Activated T-helper 2 cell treated with anti-CD3 and anti-CD28 coated beads, Interferon-gamma antibody, Interleukin-2, Interleukin-4, amounts not matched to agents 10 μg/mL and 5 μg/mL and 100 μg/mL, durations not matched to agents 14 hours and 24 hours and 36 hours (primary cell): ENCODE measurements at regions not wholly inside any gene's neighbourhood (a gene's known extent, or its start where the extent isn't known, plus 50 kb on each side); places are given as distances from the start of the nearest gene placed in this dataset.
"Not testable (repeated sequence)": the region's sequence is repeated elsewhere in the genome, so short reads cannot be mapped to it uniquely, and the experiment has no call there.

Experiments
- DNase-seq: peaks from one replicate; pipeline ENCODE4 v3.0.0; 2021; ENCODE audit warnings: low spot score
- H3K27ac Mint-ChIP-seq: one replicate; pipeline ENCODE4 v1.8.0; 2021; ENCODE audit warnings: mixed read lengths
- H3K27me3 Mint-ChIP-seq: one replicate; pipeline ENCODE4 v1.8.0; 2021; ENCODE audit warnings: low read depth, mixed read lengths
- H3K36me3 Mint-ChIP-seq: one replicate; pipeline ENCODE4 v1.8.0; 2021; ENCODE audit warnings: low read depth, mixed read lengths
- H3K4me1 Mint-ChIP-seq: one replicate; pipeline ENCODE4 v1.8.0; 2021; ENCODE audit warnings: low read depth, mixed read lengths
- H3K4me3 Mint-ChIP-seq: one replicate; pipeline ENCODE4 v1.8.0; 2021; ENCODE audit warnings: low read depth, mild to moderate bottlenecking, moderate library complexity, mixed read lengths
- H3K9me3 Mint-ChIP-seq: one replicate; pipeline ENCODE4 v1.8.0; 2021; ENCODE audit warnings: mixed read lengths
- intact Hi-C: fragments of 100-400 bp; cut with micrococcal nuclease; formaldehyde crosslinking; loops from one replicate; pipeline ENCODE4 v1.15.1; 2023

- H3K4me3 Mint-ChIP-seq, H3K27me3 Mint-ChIP-seq, H3K36me3 Mint-ChIP-seq, intact Hi-C loops, H3K27ac Mint-ChIP-seq, DNase-seq, H3K4me1 Mint-ChIP-seq, H3K9me3 Mint-ChIP-seq: not testable (repeated sequence)
Observed at GRCh38 chrX:67213686-67214085, 330.1 kb upstream of the AR start.

- Mint-ChIP-seq H3K27ac (no peak overlapping the region), H3K9me3 (no peaks in the 10 kb centered on the region), H3K4me1 (no peaks in the 10 kb centered on the region), H3K27me3 (no peaks in the 10 kb centered on the region), H3K36me3 (no peaks in the 10 kb centered on the region), H3K4me3 (no peak overlapping the region)
- DNase-seq, result no peak
- intact Hi-C loops, result no loop called here
Observed at GRCh38 chrX:67207912-67208311, 335.9 kb upstream of the AR start.

- no peak for DNase-seq
- Mint-ChIP-seq H3K27ac (no peak overlapping the region), H3K36me3 (no peaks in the 10 kb centered on the region), H3K4me3 (no peak overlapping the region), H3K4me1 (no peaks in the 10 kb centered on the region), H3K27me3 (no peaks in the 10 kb centered on the region), H3K9me3 (peaks cover 8% of the 10 kb centered on the region)
- intact Hi-C loops, result no loop called here
Observed at GRCh38 chrX:67159437-67159836, 384.4 kb upstream of the AR start.

GRCh38 chrX:67114635-67115034 is 429.2 kb upstream of the AR start:
- Mint-ChIP-seq H3K9me3 (no peaks in the 10 kb centered on the region), H3K27ac (no peak overlapping the region), H3K27me3 (no peaks in the 10 kb centered on the region), H3K36me3 (no peaks in the 10 kb centered on the region), H3K4me1 (no peaks in the 10 kb centered on the region), H3K4me3 (no peak overlapping the region)
- DNase-seq, result no peak
- intact Hi-C loops, result no loop called here

- Mint-ChIP-seq H3K4me3 (no peak overlapping the region), H3K36me3 (no peaks in the 10 kb centered on the region), H3K27me3 (no peaks in the 10 kb centered on the region), H3K9me3 (no peaks in the 10 kb centered on the region), H3K4me1 (no peaks in the 10 kb centered on the region), H3K27ac (no peak overlapping the region)
- DNase-seq, result no peak
- intact Hi-C loops, result no loop called here
Observed at GRCh38 chrX:67105758-67106116, 438.1 kb upstream of the AR start.

- Mint-ChIP-seq H3K36me3 (no peaks in the 10 kb centered on the region), H3K27me3 (no peaks in the 10 kb centered on the region), H3K4me3 (no peak overlapping the region), H3K9me3 (no peaks in the 10 kb centered on the region), H3K4me1 (no peaks in the 10 kb centered on the region), H3K27ac (no peak overlapping the region)
- no peak for DNase-seq
- intact Hi-C loops, result no loop called here
Observed at GRCh38 chrX:67104982-67105757, 438.7 kb upstream of the AR start.

GRCh38 chrX:67100031-67100884 is 443.6 kb upstream of the AR start:
- no peaks in the 10 kb centered on the region for H3K4me1 Mint-ChIP-seq
- intact Hi-C loops, result no loop called here
- DNase-seq, result no peak
- H3K36me3 Mint-ChIP-seq, result no peaks in the 10 kb centered on the region
- no peak overlapping the region for H3K4me3 Mint-ChIP-seq
- no peaks in the 10 kb centered on the region for H3K27me3 Mint-ChIP-seq
- H3K27ac Mint-ChIP-seq, result no peak overlapping the region
- H3K9me3 Mint-ChIP-seq, result peaks cover 3% of the 10 kb centered on the region

GRCh38 chrX:67094061-67094460 is 449.8 kb upstream of the AR start:
- intact Hi-C loops, result no loop called here
- H3K27me3 Mint-ChIP-seq, result no peaks in the 10 kb centered on the region

GRCh38 chrX:67050760-67051159 is 411.9 kb upstream of the EDA2R start:
- DNase-seq, result no peak
- Mint-ChIP-seq H3K27me3 (no peaks in the 10 kb centered on the region), H3K36me3 (no peaks in the 10 kb centered on the region), H3K9me3 (no peaks in the 10 kb centered on the region), H3K27ac (no peak overlapping the region), H3K4me1 (no peaks in the 10 kb centered on the region), H3K4me3 (no peak overlapping the region)
- intact Hi-C loops, result no loop called here

More at GRCh38 chrX:67094061-67094460, 449.8 kb upstream of the AR start:
- H3K9me3 Mint-ChIP-seq, result peaks cover 2% of the 10 kb centered on the region
- H3K27ac Mint-ChIP-seq, result no peak overlapping the region
- no peak overlapping the region for H3K4me3 Mint-ChIP-seq
- no peak for DNase-seq
- H3K4me1 Mint-ChIP-seq, result no peaks in the 10 kb centered on the region
- H3K36me3 Mint-ChIP-seq, result no peaks in the 10 kb centered on the region

- Mint-ChIP-seq H3K9me3 (peaks cover 4% of the 10 kb centered on the region), H3K27ac (no peak overlapping the region), H3K4me3 (no peak overlapping the region), H3K4me1 (no peaks in the 10 kb centered on the region), H3K36me3 (no peaks in the 10 kb centered on the region), H3K27me3 (no peaks in the 10 kb centered on the region)
- no peak for DNase-seq
- intact Hi-C loops, result no loop called here
Observed at GRCh38 chrX:67044866-67045265, 406.0 kb upstream of the EDA2R start.

GRCh38 chrX:67044029-67044653 is 405.3 kb upstream of the EDA2R start:
- no peak overlapping the region for H3K27ac Mint-ChIP-seq
- H3K4me1 Mint-ChIP-seq, result no peaks in the 10 kb centered on the region

GRCh38 chrX:67004451-67004850 is 365.6 kb upstream of the EDA2R start:
- no peak for DNase-seq
- Mint-ChIP-seq H3K4me1 (no peaks in the 10 kb centered on the region), H3K9me3 (no peaks in the 10 kb centered on the region), H3K27me3 (no peaks in the 10 kb centered on the region), H3K36me3 (no peaks in the 10 kb centered on the region), H3K4me3 (no peak overlapping the region), H3K27ac (no peak overlapping the region)
- intact Hi-C loops, result no loop called here

More at GRCh38 chrX:67044029-67044653, 405.3 kb upstream of the EDA2R start:
- Mint-ChIP-seq H3K27me3 (no peaks in the 10 kb centered on the region), H3K36me3 (no peaks in the 10 kb centered on the region), H3K4me3 (no peak overlapping the region), H3K9me3 (peaks cover 8% of the 10 kb centered on the region)
- no peak for DNase-seq
- intact Hi-C loops, result no loop called here

GRCh38 chrX:66994729-66995128 is 355.9 kb upstream of the EDA2R start:
- Mint-ChIP-seq H3K9me3 (no peaks in the 10 kb centered on the region), H3K4me1 (no peaks in the 10 kb centered on the region), H3K27ac (no peak overlapping the region), H3K4me3 (no peak overlapping the region), H3K36me3 (no peaks in the 10 kb centered on the region), H3K27me3 (no peaks in the 10 kb centered on the region)
- intact Hi-C loops, result no loop called here
- DNase-seq, result no peak
